ENCODE measurements at regions not wholly inside any gene's neighbourhood (a gene's known extent, or its start where the extent isn't known, plus 50 kb on each side); places are given as distances from the start of the nearest gene placed in this dataset.

- H3K4me3 Mint-ChIP-seq = no peak overlapping the region
These were observed 124.3 kb downstream of the C4orf33 start for GRCh38 chr4:129220254-129220653.

GRCh38 chr4:129223945-129224344 lies 128.0 kb downstream of the C4orf33 start:
- DNase-seq (ENCODE audit: low spot score in 2 of 2, unreplicated experiment in 2 of 2) = no peak
- H3K27ac Mint-ChIP-seq = no peak overlapping the region
- H3K4me1 Mint-ChIP-seq = peaks cover 9% of the 10 kb centered on the region
- peaks cover 17% of the 10 kb centered on the region for H3K27me3 Mint-ChIP-seq (ENCODE audit: low read depth)
- TF ChIP-seq CTCF (IDR thresholded peaks at IDR 0.05; ENCODE audit: unreplicated experiment) = no peak
- no peaks in the 10 kb centered on the region for H3K36me3 Mint-ChIP-seq
- H3K4me3 Mint-ChIP-seq = no peak overlapping the region
- H3K9me3 Mint-ChIP-seq = peaks cover 3% of the 10 kb centered on the region

More at GRCh38 chr4:129220254-129220653, 124.3 kb downstream of the C4orf33 start:
- TF ChIP-seq CTCF (IDR thresholded peaks at IDR 0.05; ENCODE audit: unreplicated experiment) = no peak
- Mint-ChIP-seq H3K27ac (no peak overlapping the region), H3K9me3 (no peaks in the 10 kb centered on the region), H3K4me1 (peaks cover 13% of the 10 kb centered on the region), H3K36me3 (no peaks in the 10 kb centered on the region), H3K27me3 (ENCODE audit: low read depth) (peaks cover 9% of the 10 kb centered on the region)
- DNase-seq (ENCODE audit: low spot score in 2 of 2, unreplicated experiment in 2 of 2) = no peak

GRCh38 chr4:129230846-129231245 lies 134.9 kb downstream of the C4orf33 start:
- H3K27ac Mint-ChIP-seq = no peak overlapping the region
- H3K4me1 Mint-ChIP-seq = peaks cover 19% of the 10 kb centered on the region
- no peaks in the 10 kb centered on the region for H3K36me3 Mint-ChIP-seq
- DNase-seq (ENCODE audit: low spot score in 2 of 2, unreplicated experiment in 2 of 2) = no peak
- no peak overlapping the region for H3K4me3 Mint-ChIP-seq
- H3K27me3 Mint-ChIP-seq (ENCODE audit: low read depth) = peaks cover 26% of the 10 kb centered on the region
- H3K9me3 Mint-ChIP-seq = peaks cover 5% of the 10 kb centered on the region
- no peak for TF ChIP-seq CTCF (IDR thresholded peaks at IDR 0.05; ENCODE audit: unreplicated experiment)

GRCh38 chr4:129231945-129232588 lies 136.1 kb downstream of the C4orf33 start:
- no peak overlapping the region for H3K27ac Mint-ChIP-seq
- peaks cover 28% of the 10 kb centered on the region for H3K27me3 Mint-ChIP-seq (ENCODE audit: low read depth)
- H3K9me3 Mint-ChIP-seq = peaks cover 7% of the 10 kb centered on the region
- H3K4me1 Mint-ChIP-seq = peaks cover 19% of the 10 kb centered on the region
- no peak for TF ChIP-seq CTCF (IDR thresholded peaks at IDR 0.05; ENCODE audit: unreplicated experiment)
- H3K36me3 Mint-ChIP-seq = no peaks in the 10 kb centered on the region
- H3K4me3 Mint-ChIP-seq = no peak overlapping the region
- no peak for DNase-seq (ENCODE audit: low spot score in 2 of 2, unreplicated experiment in 2 of 2)

- Mint-ChIP-seq H3K9me3 (peaks cover 4% of the 10 kb centered on the region), H3K4me1 (peaks cover 19% of the 10 kb centered on the region), H3K27me3 (ENCODE audit: low read depth) (peaks cover 25% of the 10 kb centered on the region), H3K4me3 (no peak overlapping the region), H3K36me3 (no peaks in the 10 kb centered on the region), H3K27ac (no peak overlapping the region)
- DNase-seq (ENCODE audit: low spot score in 2 of 2, unreplicated experiment in 2 of 2) = no peak
- no peak for TF ChIP-seq CTCF (IDR thresholded peaks at IDR 0.05; ENCODE audit: unreplicated experiment)
These were observed 136.8 kb downstream of the C4orf33 start for GRCh38 chr4:129232589-129233337.
